ENCODE measurements at regions not wholly inside any gene's neighbourhood (a gene's known extent, or its start where the extent isn't known, plus 50 kb on each side); places are given as distances from the start of the nearest gene placed in this dataset.
"Not testable (repeated sequence)": the region's sequence is repeated elsewhere in the genome, so short reads cannot be mapped to it uniquely, and the experiment has no call there.

- TF ChIP-seq ZBTB40 (IDR thresholded peaks at IDR 0.05) (peak; percentile 46; the same call in 1 of the 2 replicates), KLF1 (tag; IDR thresholded peaks at IDR 0.05) (peak; percentile 85), TRIM24 (IDR thresholded peaks at IDR 0.05) (peak; percentile 26 to 44; a peak in 2 of 4 replicates), PHF21A (IDR thresholded peaks at IDR 0.05; ENCODE audit: borderline replicate concordance, low read depth) (peak; percentile 61; the same call in 1 of the 2 replicates), POLR2A (conservative IDR thresholded peaks at IDR 0.05) (peak; percentile 76), PRDM10 (IDR thresholded peaks at IDR 0.05; ENCODE audit: partially characterized antibody) (peak; percentile 27), SMARCE1 (IDR thresholded peaks at IDR 0.05) (peak; percentile 56; the same call in 1 of the 2 replicates), ZNF41 (CRISPR knock-in tag; conservative IDR thresholded peaks at IDR 0.05) (0 out of 2 replicates have a peak, but pooled peaks have one; percentile 53)
- TF ChIP-seq ZBTB40 (CRISPR knock-in tag; IDR thresholded peaks at IDR 0.05), result not testable (repeated sequence)
Observed at GRCh38 chr7:146019041-146020004, 97.3 kb upstream of the CNTNAP2 start (continued).

All from K562 (cell line).